HG03045 (cell line): ENCODE measurements at regions not wholly inside any gene's neighbourhood (a gene's known extent, or its start where the extent isn't known, plus 50 kb on each side); places are given as distances from the start of the nearest gene placed in this dataset.
"Not testable (repeated sequence)": the region's sequence is repeated elsewhere in the genome, so short reads cannot be mapped to it uniquely, and the experiment has no call there.

Experiments used
- ATAC-seq: cut with Tn5 transposase; IDR thresholded peaks from one replicate; pipeline ENCODE4 v1.9.1; 2021; ENCODE audit warnings: mild to moderate bottlenecking, moderate library complexity; ENCODE audit not compliant: unreplicated experiment

DNA sequence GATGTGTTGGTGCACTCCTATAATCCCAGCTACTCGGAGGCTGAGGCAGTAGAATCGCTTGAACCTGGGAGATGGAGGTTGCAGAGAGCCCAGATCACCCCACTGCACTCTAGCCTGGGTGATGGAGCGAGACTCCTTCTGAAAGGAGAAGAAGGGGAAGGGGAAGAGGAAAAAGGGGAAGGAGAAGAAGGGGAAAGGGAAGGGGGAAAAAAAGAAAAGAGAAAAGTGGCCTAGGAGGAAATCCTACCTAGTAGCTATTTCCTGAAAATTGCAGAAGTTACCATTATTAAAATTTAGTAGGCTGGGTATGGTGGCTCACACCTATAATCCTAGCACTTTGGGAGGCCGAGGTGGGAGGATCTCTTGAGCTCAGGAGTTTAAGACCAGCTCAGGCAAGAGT, 67.4 kb downstream of the ARRDC3 start:
- no peak for ATAC-seq

DNA sequence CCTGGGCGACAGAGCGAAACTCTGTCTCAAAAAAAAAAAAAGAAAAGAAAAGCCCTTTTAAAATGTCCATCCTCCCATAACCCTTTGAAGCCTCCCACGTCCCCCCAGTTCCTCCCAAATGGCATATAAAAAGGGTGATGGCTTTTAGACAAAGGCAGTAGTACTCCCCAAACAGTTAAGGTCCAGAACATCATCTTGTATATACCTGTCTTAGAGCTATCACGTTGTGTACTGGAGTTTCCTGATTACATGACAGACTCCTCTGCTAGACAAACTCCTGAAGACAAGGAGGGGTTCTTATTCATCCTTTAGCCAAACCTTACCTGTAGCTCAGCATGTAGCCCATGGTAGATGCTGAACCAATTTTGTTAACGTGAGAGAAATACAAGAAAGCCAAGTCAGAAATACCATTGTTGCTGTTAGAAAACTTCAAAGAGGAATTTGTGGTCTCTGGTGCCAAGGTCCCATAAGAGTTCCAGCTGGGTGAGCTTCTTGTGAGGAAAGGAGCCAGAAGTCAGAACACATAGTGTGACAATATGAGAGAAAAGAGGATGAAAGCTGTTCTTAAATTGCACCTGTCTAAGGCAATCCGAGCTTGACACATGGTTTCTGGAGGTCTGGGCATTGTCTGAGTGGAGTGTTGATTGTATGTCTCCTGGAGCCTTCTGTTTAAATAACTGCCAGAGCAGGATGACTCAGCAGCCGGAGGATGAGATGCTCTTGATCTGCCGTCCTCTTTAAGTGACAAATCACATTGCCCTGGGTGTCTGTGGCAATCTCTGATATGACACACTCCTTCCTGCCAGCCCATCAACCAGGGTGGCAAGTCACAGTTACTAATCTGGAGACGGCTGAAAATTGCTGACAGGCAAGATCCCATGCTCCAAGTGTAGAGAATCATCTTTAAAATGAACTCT, 69.1 kb downstream of the ARRDC3 start:
- peak; percentile 42 for ATAC-seq

DNA sequence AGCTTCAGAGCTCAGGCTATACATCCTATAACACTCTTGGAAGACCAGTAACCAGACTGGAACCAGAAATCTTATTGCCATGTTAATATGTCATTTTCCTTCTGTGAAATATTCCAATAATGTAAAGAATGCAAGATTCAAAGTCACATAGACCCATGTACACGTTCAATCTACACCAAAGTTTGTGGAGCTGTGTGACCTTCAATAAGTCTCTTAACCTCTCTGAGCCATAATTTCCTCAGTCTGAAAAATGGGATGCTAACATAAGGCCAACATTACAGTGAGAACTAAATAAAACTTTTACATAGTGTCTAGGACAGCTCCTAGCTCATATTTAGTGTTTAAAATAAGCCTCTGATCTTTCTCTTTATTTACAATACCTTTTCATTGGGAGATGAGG, 70.4 kb downstream of the ARRDC3 start:
- ATAC-seq: no peak

DNA sequence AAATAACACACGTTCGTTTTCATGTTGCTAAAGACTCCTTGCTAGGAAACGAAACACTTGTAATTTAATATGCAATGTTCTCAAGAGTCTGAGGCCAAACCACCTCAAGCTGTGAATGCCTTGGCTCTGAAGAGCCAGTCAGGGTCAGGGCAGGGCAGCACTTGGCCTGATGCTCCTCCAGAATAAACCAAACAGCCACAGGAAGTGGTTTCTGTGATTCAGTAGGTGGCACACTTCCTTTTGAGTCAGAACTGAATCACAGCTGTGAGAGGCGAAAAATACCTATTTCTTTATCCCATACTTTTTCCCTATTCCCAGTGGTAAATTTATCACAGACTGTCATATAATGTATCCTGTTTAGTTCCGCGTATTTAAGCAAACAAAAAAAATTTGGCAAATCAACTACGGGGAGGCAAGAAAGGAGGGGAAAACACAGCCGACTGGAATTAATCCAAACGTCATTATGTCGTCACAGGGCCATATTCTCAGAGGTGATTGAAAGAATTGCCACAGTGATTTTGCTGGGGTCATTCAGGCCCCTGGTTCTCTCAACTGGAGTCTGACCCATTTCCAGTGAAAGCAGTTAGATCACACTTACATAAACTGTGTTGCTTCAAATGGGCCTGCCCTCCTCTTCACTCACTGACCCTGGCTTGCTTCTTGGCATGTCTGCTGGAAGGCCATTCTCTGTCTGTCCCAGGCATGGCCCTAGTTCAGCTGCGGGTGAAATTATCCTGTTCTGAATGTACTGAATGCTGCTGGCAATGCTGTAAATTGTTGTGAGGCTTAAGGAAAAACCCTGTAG, 71.2 kb downstream of the ARRDC3 start:
- ATAC-seq: peak; percentile 93

DNA sequence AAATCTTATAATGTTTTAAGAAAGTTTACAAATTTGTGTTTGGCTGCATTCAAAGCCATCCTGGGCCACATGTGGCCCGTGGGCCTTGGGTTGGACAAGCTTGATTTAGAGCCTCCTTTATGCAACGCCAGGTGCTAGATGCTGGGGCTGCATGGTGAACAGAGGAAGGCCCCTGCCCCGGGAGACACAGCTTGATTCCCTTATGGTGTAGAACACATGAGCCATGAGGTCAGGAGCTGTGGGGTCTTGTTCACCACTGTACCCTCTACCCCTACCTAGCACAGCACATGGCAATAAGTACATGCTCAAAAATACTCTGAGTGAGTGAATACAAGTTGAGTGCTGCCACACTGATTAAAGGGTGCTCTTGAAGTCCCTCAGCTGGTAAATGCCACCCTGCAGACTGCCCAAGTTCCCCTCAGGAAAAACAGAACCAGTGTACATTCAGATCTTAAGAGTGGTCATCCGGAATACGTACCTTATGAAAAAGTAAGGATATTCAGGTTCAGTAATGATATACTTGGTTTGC, 71.9 kb downstream of the ARRDC3 start:
- ATAC-seq: peak; percentile 13

DNA sequence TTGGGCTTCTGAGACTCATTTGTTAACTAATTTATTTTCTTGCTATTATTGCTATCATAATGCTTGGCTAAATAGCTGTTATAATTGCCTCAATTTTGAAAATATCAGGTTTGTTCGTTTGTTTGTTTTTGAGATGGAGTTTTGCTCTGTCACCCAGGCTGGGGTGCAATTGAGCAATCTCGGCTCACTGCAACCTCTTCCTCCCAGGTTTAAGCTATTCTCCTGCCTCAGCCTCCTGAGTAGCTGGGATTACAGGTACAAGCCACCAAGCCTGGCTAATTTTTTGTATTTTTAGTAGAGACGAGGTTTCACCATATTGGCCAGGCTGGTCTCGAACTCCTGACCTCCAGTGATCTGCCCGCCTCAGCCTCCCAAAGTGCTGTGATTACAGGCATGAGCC, 75.0 kb downstream of the ARRDC3 start:
- not testable (repeated sequence) for ATAC-seq

DNA sequence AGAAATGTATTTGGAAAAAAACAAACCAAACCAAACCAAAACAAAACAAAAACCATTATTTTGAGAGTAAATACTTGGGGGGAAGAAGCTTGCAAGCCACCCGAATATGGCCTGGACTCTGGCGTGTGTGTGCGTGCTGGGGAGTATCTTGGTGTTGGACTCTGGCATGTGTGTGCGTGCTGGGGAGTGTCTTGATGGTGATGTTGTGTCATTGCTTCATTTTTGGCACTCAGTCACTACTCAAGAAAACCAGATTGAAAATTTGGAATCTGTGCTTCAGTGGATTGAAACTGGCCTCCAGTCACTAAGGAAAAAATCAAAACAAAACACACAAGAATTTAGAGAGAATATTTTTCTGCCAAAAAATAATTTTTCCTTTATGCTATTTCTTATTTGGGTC, 76.1 kb downstream of the ARRDC3 start:
- ATAC-seq: no peak

DNA sequence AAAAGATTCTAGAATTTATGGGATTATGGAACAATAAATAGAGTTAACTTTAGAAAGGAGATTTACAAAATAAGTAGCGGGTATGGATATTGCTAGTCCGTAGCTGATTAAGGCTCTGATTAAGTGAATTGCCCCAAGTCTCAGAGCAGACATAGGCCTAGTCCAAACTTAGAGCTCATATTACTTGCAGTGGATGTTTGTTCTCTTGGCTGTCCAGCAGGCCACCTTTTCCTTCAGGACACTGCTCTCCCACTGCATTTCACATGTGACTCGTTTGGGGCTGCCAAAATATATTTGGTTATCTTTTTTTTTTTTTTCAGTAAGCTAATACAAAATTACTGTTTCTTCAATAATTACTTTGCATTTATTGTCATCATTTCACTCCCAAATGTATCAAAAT, 76.6 kb downstream of the ARRDC3 start:
- no peak for ATAC-seq

DNA sequence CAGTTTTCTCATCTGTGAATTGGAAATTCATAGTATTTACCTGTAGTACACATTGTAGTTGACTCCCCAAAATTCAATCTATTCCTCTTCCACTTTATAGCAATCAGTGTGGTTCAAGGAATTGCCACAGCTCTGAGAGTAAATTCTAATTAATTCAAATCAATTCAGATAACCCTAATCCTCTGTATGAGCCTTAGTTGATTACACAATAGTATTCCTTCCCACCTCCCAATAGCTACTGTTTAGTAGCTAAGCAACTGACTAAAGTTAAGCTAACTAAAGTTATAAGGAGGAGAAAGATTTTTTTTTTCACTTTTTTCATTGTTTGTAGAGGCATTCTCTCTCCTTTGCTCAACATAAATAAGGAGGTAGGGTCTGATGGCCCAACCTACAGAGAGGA, 77.5 kb downstream of the ARRDC3 start:
- no peak for ATAC-seq

DNA sequence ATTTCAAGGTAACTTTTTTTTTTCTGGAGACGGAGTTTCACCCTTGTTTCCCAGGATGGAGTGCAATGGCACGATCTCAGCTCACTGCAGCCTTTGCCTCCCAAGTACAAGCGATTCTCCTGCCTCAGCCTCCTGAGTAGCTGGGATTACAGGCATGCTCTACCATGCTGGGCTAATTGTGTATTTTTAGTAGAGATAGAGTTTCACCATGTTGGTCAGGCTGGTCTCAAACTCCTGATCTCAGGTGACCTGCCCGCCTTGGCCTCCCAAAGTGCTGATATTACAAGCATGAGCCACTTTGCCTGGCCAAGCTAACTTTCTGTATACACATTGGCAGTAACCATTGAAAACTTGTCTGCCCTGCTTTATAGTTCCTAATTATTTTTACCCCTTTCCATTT, 79.1 kb downstream of the ARRDC3 start:
- ATAC-seq: not testable (repeated sequence)

DNA sequence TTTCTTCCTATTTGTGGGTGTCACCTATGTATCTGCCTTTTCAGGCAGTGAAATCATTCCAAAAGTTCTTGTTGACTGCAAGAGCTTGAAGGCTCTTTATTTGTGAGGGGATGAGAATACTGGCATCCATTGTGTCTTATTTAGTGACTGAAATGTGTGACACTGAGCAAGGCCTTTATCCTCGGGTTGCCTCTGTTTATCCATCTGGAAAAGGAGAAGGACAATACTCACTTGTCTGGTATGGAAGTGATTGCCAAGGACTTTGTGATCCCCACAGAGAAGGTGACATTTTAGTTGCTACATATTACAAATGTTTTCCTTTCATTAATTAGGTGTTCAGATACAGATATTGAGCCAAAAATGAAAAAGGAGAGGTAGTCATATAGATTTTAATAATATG, 80.2 kb downstream of the ARRDC3 start:
- no peak for ATAC-seq

DNA sequence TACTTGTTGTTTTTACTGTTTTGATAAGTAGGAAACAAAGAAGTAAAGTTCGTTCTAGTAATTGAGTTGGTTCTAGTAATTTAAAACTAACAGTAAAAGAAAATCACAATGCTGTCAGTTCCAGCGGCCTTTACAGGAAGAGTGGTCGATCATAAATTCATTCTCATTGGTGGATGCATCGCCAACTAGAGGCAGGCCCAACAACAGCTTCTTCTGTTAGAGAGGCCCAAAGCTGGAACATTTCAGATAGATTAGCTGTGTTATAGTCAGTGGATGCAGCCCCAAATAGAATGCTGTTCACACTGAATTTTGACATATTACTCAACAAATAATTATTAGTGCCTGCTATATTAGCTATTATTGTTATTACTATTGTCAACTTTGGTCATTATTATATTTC, 80.8 kb downstream of the ARRDC3 start:
- no peak for ATAC-seq

DNA sequence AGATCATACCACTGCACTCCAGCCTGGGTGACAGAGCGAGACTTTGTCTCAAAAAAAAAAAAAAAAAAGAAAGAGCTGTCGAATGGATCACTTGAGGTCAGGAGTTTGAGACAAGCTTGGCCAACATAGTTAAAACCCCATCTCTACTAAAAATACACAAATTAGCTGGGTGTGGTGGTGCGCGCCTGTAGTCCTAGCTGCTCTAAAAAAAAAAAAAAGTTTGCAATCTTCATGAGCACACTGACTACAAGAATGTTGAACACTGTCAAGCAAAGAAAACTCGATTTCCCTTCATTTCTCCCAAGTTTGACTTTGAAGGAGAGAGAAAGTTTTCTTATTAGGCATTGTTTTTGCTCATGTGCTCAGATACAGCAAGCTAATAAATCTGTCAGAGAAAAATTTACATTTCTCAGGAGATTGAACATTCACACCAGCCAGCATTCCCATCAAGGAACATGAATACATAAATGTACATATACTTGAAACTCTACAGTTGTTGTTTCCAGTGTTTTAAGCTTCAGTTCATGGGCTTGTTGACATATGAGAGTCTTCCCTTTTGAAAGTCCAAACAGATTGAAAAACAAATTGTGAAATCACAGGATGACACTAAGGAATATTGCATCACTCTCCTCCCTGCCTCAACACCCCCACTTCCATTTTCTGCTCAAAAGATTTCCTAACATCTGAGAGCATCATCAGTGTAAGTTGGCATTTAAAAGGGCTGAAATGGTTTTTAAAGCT, 81.8 kb downstream of the ARRDC3 start:
- ATAC-seq: no peak

DNA sequence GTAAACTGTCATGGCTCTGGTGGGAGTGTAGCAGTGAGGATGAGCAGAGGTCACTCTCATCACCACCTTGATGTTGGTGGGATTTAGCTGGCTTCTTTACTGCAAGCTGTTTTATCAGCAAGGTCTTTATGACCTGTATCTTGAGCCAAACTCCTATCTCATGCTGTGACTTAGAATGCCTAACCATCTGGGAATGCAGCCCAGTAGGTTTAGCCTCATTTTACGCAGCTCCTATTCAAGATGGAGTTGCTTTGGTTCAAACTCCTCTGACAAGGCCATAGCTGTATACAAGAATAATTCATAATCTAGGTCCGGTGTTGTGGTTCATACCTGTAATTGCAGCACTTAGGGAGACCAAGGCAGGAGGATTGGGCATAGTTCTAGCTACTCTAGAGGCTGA, 85.1 kb downstream of the ARRDC3 start:
- ATAC-seq: no peak

DNA sequence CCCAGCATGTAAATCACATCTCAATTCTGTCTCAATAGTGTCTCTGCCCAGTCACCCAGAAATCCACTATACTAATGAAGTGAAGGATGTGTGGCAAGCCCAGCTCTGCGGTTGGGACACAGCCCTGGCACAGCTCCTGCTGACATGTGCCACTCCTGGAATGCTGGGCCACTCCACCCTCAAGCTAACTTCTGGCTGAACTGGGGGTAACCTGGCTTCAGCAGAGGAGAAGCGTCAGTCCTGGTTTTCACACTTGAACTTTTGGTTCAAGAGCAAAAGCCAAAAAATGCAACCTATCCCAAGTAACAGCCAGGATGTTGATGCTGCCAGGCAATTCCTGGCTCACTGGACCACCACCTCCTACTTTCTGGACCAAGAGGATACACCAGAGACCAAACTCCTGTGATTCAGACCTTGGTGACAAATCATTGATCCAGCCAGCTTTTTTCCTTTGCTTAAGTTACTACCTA, 86.4 kb downstream of the ARRDC3 start:
- no peak for ATAC-seq

DNA sequence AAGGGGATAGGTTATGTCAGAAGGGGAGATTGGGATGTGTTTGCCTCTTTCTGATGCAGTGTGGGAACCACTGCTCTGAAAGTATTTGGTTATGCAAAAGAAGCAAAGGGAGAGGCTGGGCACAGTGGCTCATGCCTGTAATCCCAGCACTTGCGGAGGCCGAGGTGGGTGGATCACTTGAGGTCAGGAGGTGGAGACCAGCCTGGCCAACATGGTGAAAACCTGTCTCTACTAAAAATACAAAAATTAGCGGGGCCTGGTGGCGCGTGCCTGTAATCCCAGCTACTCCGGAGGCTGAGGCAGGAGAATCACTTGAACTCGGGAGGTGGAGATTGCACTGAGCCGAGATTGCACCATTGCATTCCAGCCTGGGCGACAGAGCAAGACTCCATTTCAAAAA, 87.0 kb downstream of the ARRDC3 start:
- not testable (repeated sequence) for ATAC-seq

DNA sequence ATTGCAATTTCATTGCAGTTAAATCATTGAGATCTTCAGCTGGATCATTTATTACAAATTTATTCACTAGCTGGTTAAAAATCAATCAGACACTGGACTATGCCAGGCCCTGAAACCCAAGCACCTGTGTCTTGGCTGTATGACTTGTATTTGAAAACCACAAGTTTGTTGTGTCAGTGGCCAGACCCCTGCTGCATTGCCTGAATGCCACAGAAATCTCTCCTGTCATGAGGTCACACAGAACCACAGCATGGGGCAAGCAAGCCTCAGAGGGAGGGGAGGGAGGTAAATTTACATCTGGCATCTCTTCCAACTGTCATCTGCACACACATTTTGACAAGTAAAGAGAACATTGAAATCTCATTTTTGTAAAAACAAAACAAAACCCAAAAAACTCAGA, 90.0 kb downstream of the ARRDC3 start:
- ATAC-seq: peak; percentile 96

DNA sequence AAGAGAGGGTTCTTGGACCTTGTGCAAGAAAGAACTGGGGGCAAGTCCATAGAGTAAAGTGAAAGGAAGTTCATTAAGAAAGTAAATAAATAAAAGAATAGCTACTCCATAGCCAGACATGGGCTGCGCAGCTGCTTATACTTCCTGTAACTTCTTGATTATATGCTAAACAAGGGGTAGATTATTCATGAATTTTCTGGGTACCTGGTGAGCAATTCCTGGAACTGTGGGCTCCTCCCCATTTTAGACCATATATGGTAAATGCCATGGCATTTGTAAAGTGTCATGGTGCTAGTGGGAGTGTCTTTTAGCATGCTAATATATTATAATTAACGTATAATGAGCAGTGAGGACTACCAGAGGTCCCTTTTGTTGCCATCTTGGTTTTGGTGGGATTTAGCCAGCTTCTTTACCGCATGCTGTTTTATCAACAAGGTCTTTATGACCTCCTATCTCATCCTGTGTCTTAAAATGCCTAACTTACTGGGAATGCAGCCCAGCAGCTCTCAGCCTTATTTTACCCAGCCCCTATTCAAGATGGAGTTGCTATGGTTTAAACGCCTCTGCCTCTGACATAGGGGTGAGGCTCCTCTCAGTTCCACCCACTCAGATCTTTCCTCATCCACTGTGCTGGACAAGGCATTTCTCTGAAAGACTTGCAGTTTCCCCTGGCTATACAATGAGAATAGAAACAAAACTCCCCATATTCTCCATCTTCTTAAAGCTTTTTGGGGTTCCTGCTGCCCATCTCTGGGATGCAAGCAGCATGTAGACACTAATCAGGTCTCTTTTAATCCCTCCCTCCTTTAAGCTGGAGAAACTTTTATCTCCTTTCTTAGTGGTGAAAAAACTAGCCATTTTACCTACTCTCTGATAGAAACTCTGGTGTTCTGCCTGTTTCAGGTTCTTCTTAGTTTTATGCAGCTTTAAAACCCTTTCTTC, 91.2 kb downstream of the ARRDC3 start:
- ATAC-seq: no peak

DNA sequence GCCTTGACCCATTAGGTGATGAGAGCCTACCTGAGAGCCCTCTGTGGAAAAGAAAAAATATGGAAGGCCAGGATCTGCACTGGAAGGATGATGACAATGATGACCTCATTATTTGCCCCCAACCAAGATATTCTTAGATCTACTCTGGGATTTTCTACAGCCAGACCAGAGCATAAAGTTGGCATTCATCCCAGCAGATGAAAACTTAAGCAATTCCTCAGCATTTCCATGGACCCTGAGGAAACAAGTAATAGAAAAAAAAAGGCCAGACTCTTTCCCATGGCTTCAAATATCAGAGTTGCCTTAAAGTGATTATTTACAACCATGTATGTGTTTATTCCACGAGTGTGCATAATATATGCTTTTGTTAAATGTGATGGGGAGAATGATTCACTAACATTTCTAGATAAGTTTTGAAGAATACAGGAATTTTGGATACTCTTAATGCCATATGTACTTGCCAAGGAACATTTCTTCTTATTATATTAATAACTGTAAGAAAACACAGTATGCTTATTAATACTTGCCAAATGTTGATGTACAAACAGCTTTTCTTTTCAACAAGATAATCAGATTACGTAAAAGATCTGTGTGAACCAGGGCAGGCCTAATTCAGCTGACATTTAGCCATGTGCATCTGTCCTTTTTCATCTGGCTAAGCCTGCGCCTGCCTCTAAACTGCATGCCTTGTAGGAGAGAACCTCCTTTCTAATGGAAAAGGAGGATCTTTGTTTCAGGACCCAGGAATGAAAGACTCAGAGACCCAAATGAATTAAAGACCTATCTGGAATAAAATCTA, 94.8 kb downstream of the ARRDC3 start:
- ATAC-seq: no peak
